Suprapubic skin (tissue), 3 donors: ENCODE measurements at regions not wholly inside any gene's neighbourhood (a gene's known extent, or its start where the extent isn't known, plus 50 kb on each side); places are given as distances from the start of the nearest gene placed in this dataset.

Experiments used
- CTCF ChIP-seq, 2 donors: fragments of 200-600 bp in 1 of 2; fragments of 450-650 bp in 1 of 2; sonication (generic) in 1 of 2; IDR thresholded peaks; one replicate each; pipeline ENCODE4 v1.5.1; 2016 to 2019; ENCODE audit warnings: antibody characterized with exemption in 2 of 2, mild to moderate bottlenecking in 1 of 2, moderate library complexity in 1 of 2
- EP300 ChIP-seq: sonication (generic); formaldehyde crosslinking; IDR thresholded peaks from one replicate; pipeline ENCODE4 v1.6.1; 2017; ENCODE audit warnings: antibody characterized with exemption
- POLR2A ChIP-seq, 2 donors: fragments of 450-650 bp; IDR thresholded peaks; one replicate each; pipeline ENCODE4 v1.6.1; 2017; ENCODE audit warnings: antibody characterized with exemption in 2 of 2, mild to moderate bottlenecking in 2 of 2, moderate library complexity in 2 of 2

- no peak for TF ChIP-seq EP300
- TF ChIP-seq CTCF (IDR thresholded peaks at IDR 0.05) = no peak
- TF ChIP-seq POLR2A (IDR thresholded peaks at IDR 0.05) = no peak
Measured at GRCh38 chrX:5415738-5416137, 812.9 kb downstream of the NLGN4X start.
